Ovary (tissue), 7 donors: ENCODE measurements at regions not wholly inside any gene's neighbourhood (a gene's known extent, or its start where the extent isn't known, plus 50 kb on each side); places are given as distances from the start of the nearest gene placed in this dataset.
"Not testable (repeated sequence)": the region's sequence is repeated elsewhere in the genome, so short reads cannot be mapped to it uniquely, and the experiment has no call there.

Experiments used
- DNase-seq, 5 donors: peaks; one replicate each; pipeline ENCODE4 v3.0.0-alpha.2; 2019 to 2020
- H3K27ac ChIP-seq, 2 donors: fragments of 200-600 bp; one replicate each; pipeline versions ENCODE4 v1.5.1 to v1.8.0; 2019 to 2022
- H3K27me3 ChIP-seq: fragments of 200-600 bp; one replicate; pipeline ENCODE4 v1.8.0; 2022
- H3K36me3 ChIP-seq: fragments of 200-600 bp; sonication (generic); one replicate; pipeline ENCODE4 v1.5.1; 2019
- H3K4me1 ChIP-seq: one replicate; pipeline ENCODE4 v1.8.1; 2013; ENCODE audit warnings: mild to moderate bottlenecking, moderate library complexity; ENCODE audit not compliant: insufficient read depth
- H3K4me3 ChIP-seq: fragments of 200-600 bp; sonication (generic); one replicate; pipeline ENCODE4 v1.5.1; 2017
- H3K9me3 ChIP-seq, 2 donors: fragments of 200-600 bp in 1 of 2; sonication (generic) in 1 of 2; one replicate each; pipeline versions ENCODE4 v1.5.1 to v1.8.1; 2013 to 2019; ENCODE audit warnings: mild to moderate bottlenecking in 1 of 2, moderate library complexity in 1 of 2
- EP300 ChIP-seq: sonication (generic); formaldehyde crosslinking; IDR thresholded peaks from one replicate; pipeline ENCODE4 v1.6.1; 2017; ENCODE audit warnings: antibody characterized with exemption
- POLR2A ChIP-seq: fragments of 450-650 bp; IDR thresholded peaks from one replicate; pipeline ENCODE4 v1.6.1; 2017; ENCODE audit warnings: antibody characterized with exemption, mild to moderate bottlenecking, moderate library complexity
- WGBS, 3 donors: extraction: QIAGEN DNeasy Blood & Tissue Kit in 1 of 3; methylation state at CpG; one replicate each; pipeline versions ENCODE4 v1.1.5 to v1.1.7; 2013 to 2017; 5-methylcytosine and 5-hydroxymethylcytosine counted together
- intact Hi-C, 4 donors: fragments of 100-400 bp; cut with DNase I; formaldehyde crosslinking; loops; one replicate each; pipeline versions ENCODE4 v1.11.0 to v1.15.1; 2022 to 2023
- TF ChIP-seq, protein P1 (sequence below), 3 donors: fragments of 450-650 bp in 2 of 3; fragments of 200-600 bp in 1 of 3; IDR thresholded peaks; one replicate each; pipeline versions ENCODE4 v1.5.1 to v1.8.0; 2016 to 2022; ENCODE audit warnings: antibody characterized with exemption in 3 of 3, mild to moderate bottlenecking in 1 of 3
- donor health status: DM: no; HTN: no; CAD: no; lungs with moderate emphysema.
- donor health status: DM: no; HTN: no; CAD: no.
- donor health status: Bipolar disorder and iron deficiency.
- donor health status: DM: no; HTN: no; CAD: no.
- donor health status: DM: yes; HTN: yes; CAD: no.

DNA sequence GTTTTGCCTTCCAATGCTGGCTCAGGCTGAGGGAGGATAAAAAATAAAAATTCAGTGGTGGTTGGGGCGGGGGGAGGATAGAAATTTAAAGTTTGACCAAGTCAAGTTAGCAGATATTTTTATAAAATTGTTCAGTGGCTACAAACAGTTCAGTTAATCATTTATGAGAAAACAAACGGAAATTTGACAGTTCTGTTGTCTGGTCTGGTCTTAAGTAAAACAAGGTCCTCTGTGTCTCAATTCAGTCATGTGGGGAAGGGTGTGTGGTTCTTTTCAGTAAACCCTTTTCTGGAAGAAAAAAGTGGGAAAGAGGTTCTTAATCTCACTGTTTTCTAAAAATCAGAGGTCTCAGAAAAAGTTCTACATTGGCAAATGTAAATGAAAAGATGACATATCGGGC lies 409.1 kb upstream of the SPANXN4 start:
- no peaks in the 10 kb centered on the region for H3K27me3 ChIP-seq
- no peak for TF ChIP-seq EP300
- TF ChIP-seq, protein P1, sequence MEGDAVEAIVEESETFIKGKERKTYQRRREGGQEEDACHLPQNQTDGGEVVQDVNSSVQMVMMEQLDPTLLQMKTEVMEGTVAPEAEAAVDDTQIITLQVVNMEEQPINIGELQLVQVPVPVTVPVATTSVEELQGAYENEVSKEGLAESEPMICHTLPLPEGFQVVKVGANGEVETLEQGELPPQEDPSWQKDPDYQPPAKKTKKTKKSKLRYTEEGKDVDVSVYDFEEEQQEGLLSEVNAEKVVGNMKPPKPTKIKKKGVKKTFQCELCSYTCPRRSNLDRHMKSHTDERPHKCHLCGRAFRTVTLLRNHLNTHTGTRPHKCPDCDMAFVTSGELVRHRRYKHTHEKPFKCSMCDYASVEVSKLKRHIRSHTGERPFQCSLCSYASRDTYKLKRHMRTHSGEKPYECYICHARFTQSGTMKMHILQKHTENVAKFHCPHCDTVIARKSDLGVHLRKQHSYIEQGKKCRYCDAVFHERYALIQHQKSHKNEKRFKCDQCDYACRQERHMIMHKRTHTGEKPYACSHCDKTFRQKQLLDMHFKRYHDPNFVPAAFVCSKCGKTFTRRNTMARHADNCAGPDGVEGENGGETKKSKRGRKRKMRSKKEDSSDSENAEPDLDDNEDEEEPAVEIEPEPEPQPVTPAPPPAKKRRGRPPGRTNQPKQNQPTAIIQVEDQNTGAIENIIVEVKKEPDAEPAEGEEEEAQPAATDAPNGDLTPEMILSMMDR (IDR thresholded peaks at IDR 0.05): no peak
- no peak for TF ChIP-seq POLR2A
- H3K4me1 ChIP-seq: no peaks in the 10 kb centered on the region
- 48 to 54% (median 50%) methylated on average over 3 of the region's 3 CpGs for WGBS, 3 donors
- intact Hi-C loops: no loop called here
- H3K9me3 ChIP-seq: no peaks in the 10 kb centered on the region
- H3K27ac ChIP-seq: no peak overlapping the region
- DNase-seq: no peak
- H3K4me3 ChIP-seq: no peak overlapping the region
- H3K36me3 ChIP-seq: no peaks in the 10 kb centered on the region

GRCh38 chrX:142613403-142613802 lies 408.3 kb upstream of the MAGEC2 start:
- Histone ChIP-seq H3K36me3 (no peaks in the 10 kb centered on the region), H3K9me3 (no peaks in the 10 kb centered on the region), H3K27me3 (no peaks in the 10 kb centered on the region), H3K4me1 (no peaks in the 10 kb centered on the region), H3K4me3 (no peak overlapping the region), H3K27ac (no peak overlapping the region)
- intact Hi-C loops: no loop called here
- no peak for DNase-seq
- no peak for TF ChIP-seq EP300
- TF ChIP-seq POLR2A: no peak
- TF ChIP-seq, protein P1 (IDR thresholded peaks at IDR 0.05): no peak

DNA sequence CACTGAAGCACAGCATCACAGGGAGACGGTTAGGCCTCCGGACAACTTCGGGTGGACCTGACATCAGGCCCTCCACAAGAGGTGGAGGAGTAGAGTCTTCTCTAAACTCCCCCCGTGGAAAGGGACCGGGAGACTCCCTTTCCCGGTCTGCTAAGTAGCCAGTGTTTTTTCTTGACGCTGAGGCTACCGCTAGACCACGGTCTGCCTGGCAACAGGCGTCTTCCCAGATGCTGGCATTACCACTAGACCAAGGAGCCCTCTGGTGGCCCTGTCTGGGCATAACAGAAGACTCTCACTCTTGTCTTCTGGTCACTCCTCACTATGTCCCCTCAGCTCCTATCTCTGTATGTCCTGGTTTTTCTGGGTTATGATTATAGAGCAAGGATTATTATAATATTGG lies 401.5 kb upstream of the MAGEC2 start:
- WGBS, 3 donors: 67 to 81% (median 73%) methylated on average over 10 of the region's 10 CpGs
- H3K27me3 ChIP-seq, H3K27ac ChIP-seq, H3K4me3 ChIP-seq, H3K36me3 ChIP-seq, intact Hi-C loops, H3K9me3 ChIP-seq, H3K4me1 ChIP-seq: not testable (repeated sequence)
- peak in 1 of 5 donors; percentile 7 for DNase-seq

DNA sequence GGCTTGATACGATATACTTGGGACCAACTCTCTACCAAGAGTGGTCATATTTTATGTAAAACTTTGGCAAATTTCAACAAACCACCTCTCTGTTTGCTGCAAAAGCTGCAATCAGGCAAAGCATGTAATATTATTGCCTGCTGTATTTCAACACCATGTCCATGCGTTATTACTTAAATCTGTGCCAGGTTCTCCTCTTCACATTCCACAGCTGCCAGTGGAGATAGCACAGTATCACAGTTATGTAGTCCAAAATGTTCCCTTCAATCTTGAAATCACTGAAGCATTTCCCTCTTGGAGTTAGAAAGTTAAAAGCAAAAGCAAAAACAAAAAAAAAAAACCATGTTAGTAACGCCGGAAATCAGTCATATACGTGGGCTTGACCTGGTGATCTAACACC lies 396.7 kb upstream of the MAGEC2 start:
- intact Hi-C loops: no loop called here
- no peak overlapping the region for H3K27ac ChIP-seq
- WGBS, 3 donors: 41 to 50% (median 44%) methylated on average over 5 of the region's 5 CpGs
- H3K27me3 ChIP-seq: no peaks in the 10 kb centered on the region
- H3K4me3 ChIP-seq: no peak overlapping the region
- DNase-seq: no peak
- TF ChIP-seq EP300 (no peak), POLR2A (no peak)
- TF ChIP-seq, protein P1 (IDR thresholded peaks at IDR 0.05): no peak
- H3K4me1 ChIP-seq: no peaks in the 10 kb centered on the region
- H3K9me3 ChIP-seq: no peaks in the 10 kb centered on the region
- no peaks in the 10 kb centered on the region for H3K36me3 ChIP-seq

GRCh38 chrX:142593361-142593862 lies 388.3 kb upstream of the MAGEC2 start:
- Histone ChIP-seq H3K36me3 (no peaks in the 10 kb centered on the region), H3K9me3 (no peaks in the 10 kb centered on the region), H3K27ac (no peak overlapping the region), H3K4me1 (no peaks in the 10 kb centered on the region), H3K27me3 (no peaks in the 10 kb centered on the region), H3K4me3 (no peak overlapping the region)
- intact Hi-C loops: no loop called here
- 77 to 84% (median 83%) methylated on average over 7 of the region's 7 CpGs for WGBS, 3 donors
- no peak for DNase-seq
- TF ChIP-seq POLR2A (no peak), EP300 (no peak)
- TF ChIP-seq, protein P1 (IDR thresholded peaks at IDR 0.05): no peak
